Fibroblast of lung (primary cell): ENCODE measurements at regions not wholly inside any gene's neighbourhood (a gene's known extent, or its start where the extent isn't known, plus 50 kb on each side); places are given as distances from the start of the nearest gene placed in this dataset.

Experiments used
- CTCF ChIP-seq, 2 donors: IDR thresholded peaks in 1 of 2; conservative IDR thresholded peaks in 1 of 2; 1 replicate in 1 of 2; 2 replicates in 1 of 2; pipeline ENCODE4 v1.5.1; 2011 to 2012; ENCODE audit warnings: low read length in 2 of 2, control low read depth in 1 of 2, inconsistent platforms in 1 of 2, low read depth in 1 of 2, mild to moderate bottlenecking in 1 of 2
- EZH2 ChIP-seq: IDR thresholded peaks from 2 replicates; pipeline ENCODE4 v1.5.1; 2012; ENCODE audit warnings: low read length, control low read depth, mild to moderate bottlenecking; ENCODE audit errors: missing control alignments

- TF ChIP-seq CTCF (conservative IDR thresholded peaks at IDR 0.05 in 1 of 2, IDR thresholded peaks at IDR 0.05 in 1 of 2; ENCODE audit: low read depth in 1 of 2, low read length in 2 of 2) (no peak), EZH2 (no peak)
Observed at GRCh38 chr2:11910971-11911370, 164.5 kb downstream of the LPIN1 start.
